ENCODE measurements at regions not wholly inside any gene's neighbourhood (a gene's known extent, or its start where the extent isn't known, plus 50 kb on each side); places are given as distances from the start of the nearest gene placed in this dataset.

DNA sequence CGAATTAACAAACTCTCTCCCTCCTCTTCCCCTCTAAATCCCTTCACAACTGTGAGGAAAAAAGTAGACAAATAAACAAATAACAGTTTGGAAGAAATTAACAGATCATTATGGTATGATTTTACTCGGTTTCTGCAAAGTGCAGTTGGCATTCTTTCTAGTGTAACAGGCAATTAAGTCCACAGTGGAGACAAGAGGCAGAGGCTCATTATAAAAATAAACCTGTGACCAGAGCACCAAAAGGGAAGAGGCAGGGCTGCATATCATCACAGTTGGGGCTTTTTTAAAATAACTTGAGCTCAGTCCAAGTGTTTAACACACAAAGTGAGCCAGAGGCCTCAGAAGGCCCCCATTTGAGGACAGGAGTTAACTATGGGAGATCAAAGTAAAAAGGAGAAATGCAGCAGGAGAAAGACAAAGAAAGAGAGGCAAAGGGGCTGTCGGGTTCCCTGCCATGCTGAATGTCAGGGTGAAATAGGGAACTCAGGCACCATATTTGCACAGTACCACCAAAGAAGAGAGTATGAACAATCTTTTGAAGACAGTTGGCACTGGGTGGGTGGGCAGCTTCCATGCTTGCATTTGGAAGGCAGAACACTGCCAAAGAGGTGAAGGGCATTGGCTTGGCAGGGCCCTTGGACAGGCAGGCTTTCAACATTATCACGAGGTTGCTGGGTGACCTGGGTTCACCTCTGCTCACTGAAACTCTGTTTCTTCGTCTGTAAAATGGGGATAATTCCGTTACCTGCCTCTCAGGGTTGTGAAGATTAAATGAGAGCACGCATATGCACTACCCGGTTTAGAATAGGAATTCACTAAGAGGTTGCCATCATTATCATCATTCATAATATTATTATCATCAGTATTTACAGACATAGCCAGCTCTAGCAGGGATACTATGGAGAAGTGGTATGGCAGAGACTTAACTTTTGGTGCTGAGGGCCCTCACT is 134.5 kb downstream of the MEX3B start:
- TF ChIP-seq EP300 (IDR thresholded peaks at IDR 0.05) (no peak), POLR2A (IDR thresholded peaks at IDR 0.05) (no peak)
- TF ChIP-seq, protein P1, sequence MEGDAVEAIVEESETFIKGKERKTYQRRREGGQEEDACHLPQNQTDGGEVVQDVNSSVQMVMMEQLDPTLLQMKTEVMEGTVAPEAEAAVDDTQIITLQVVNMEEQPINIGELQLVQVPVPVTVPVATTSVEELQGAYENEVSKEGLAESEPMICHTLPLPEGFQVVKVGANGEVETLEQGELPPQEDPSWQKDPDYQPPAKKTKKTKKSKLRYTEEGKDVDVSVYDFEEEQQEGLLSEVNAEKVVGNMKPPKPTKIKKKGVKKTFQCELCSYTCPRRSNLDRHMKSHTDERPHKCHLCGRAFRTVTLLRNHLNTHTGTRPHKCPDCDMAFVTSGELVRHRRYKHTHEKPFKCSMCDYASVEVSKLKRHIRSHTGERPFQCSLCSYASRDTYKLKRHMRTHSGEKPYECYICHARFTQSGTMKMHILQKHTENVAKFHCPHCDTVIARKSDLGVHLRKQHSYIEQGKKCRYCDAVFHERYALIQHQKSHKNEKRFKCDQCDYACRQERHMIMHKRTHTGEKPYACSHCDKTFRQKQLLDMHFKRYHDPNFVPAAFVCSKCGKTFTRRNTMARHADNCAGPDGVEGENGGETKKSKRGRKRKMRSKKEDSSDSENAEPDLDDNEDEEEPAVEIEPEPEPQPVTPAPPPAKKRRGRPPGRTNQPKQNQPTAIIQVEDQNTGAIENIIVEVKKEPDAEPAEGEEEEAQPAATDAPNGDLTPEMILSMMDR (IDR thresholded peaks at IDR 0.05): no peak
- no peaks in the 10 kb centered on the region for H3K36me3 ChIP-seq
- no peak overlapping the region for H3K27ac ChIP-seq
- WGBS, 3 donors: 53 to 61% (median 57%) methylated on average over 8 of the region's 8 CpGs
- no peaks in the 10 kb centered on the region for H3K27me3 ChIP-seq
- no peaks in the 10 kb centered on the region for H3K9me3 ChIP-seq
- intact Hi-C loops (cut with DNase I): no loop called here
- H3K4me3 ChIP-seq: no peak overlapping the region
- peaks cover 16% of the 10 kb centered on the region for H3K4me1 ChIP-seq (ENCODE audit: insufficient read depth)
- no peak for DNase-seq

DNA sequence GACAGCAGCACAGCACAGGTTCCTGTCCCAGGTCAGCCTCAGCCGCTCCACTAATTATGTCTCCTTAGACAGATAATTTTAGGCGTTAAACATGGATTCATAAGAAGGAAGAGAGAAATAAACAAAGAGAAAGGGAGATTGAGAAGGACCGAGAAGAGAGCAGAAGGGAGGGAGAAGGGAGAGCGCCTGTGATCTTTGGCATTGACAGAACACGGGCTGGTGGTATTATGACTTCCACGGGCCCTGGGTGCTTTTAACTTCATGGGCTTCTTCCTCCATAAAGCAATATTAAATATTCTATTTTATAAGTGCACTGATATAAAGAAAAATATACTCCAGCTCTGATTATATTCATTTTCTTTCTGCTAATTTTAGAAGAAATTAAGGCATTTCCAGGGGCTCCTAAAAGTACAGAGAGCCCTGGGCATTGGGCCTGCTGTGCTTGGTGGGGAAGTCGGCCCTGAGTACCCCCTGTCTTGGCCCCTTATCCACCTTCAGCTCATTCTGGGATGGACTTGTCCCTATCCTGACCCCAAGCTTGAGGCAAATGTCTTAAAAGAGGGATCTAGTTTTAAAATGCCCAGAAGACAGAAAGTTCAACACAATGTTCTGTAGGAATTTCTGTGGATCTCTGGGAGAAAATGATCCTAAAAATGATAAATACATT is 135.3 kb downstream of the MEX3B start:
- Histone ChIP-seq H3K36me3 (no peaks in the 10 kb centered on the region), H3K4me1 (ENCODE audit: insufficient read depth) (peaks cover 16% of the 10 kb centered on the region), H3K27me3 (no peaks in the 10 kb centered on the region), H3K9me3 (no peaks in the 10 kb centered on the region), H3K4me3 (no peak overlapping the region), H3K27ac (no peak overlapping the region)
- TF ChIP-seq, protein P1 (IDR thresholded peaks at IDR 0.05): no peak
- TF ChIP-seq EP300 (IDR thresholded peaks at IDR 0.05): no peak
- TF ChIP-seq POLR2A (IDR thresholded peaks at IDR 0.05): no peak
- DNase-seq: no peak
- WGBS, 3 donors: 30 to 48% (median 35%) methylated on average over 7 of the region's 7 CpGs
- intact Hi-C loops (cut with DNase I): no loop called here

DNA sequence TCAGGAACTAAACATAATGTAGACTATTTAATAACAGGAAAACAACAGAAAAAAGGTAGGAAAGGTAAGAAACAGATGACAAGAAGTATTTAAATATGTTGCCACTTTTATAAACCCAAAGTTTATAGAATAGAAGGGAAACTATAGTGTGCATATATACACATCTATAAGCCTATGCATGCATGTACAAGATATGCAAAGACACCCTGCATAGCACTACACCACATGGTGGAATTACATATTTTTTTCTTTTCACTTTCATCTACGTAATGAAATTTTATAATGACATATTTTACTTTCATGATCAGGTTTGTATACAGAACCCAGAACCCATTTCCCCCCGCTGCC is 136.8 kb downstream of the MEX3B start:
- TF ChIP-seq, protein P1 (IDR thresholded peaks at IDR 0.05): no peak
- H3K27ac ChIP-seq: no peak overlapping the region
- no peak for DNase-seq
- H3K4me1 ChIP-seq (ENCODE audit: insufficient read depth): peaks cover 16% of the 10 kb centered on the region
- intact Hi-C loops (cut with DNase I): no loop called here
- H3K27me3 ChIP-seq: no peaks in the 10 kb centered on the region
- H3K36me3 ChIP-seq: no peaks in the 10 kb centered on the region
- no peak overlapping the region for H3K4me3 ChIP-seq
- no peaks in the 10 kb centered on the region for H3K9me3 ChIP-seq
- 58 to 79% (median 70%) methylated on average over 2 of the region's 2 CpGs for WGBS, 3 donors

DNA sequence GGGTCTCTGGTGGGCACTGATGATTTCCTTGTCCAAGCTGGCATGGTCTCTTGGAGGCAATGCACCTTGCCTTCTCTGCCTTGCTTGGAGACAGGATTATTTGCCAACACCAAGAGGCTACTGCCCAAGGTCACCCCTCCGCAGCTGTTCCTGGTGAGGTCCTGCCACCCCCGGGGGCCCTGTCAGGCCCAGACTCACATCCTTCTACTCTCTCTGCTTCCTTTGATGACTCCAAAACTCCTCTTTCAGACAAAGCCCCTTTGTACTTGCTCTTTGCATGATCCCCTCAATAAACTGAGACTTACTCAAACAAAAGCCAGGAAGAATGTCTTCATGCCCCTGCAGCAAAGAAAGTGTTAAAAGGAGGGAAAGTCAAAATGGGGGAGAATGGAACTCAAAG is 137.7 kb downstream of the MEX3B start:
- H3K4me3 ChIP-seq: no peak overlapping the region
- peaks cover 16% of the 10 kb centered on the region for H3K4me1 ChIP-seq (ENCODE audit: insufficient read depth)
- no peaks in the 10 kb centered on the region for H3K36me3 ChIP-seq
- WGBS, 3 donors: 24 to 37% (median 29%) methylated on average over 2 of the region's 2 CpGs
- no peaks in the 10 kb centered on the region for H3K27me3 ChIP-seq
- no peak overlapping the region for H3K27ac ChIP-seq
- TF ChIP-seq, protein P1 (IDR thresholded peaks at IDR 0.05): no peak
- TF ChIP-seq POLR2A (IDR thresholded peaks at IDR 0.05): no peak
- no peak for TF ChIP-seq EP300 (IDR thresholded peaks at IDR 0.05)
- intact Hi-C loops (cut with DNase I): no loop called here
- no peaks in the 10 kb centered on the region for H3K9me3 ChIP-seq
- DNase-seq: no peak
